T-helper 2 cell treated with Interferon-gamma antibody and Interleukin-4, amounts not matched to agents 100 ng/mL and 5 ng/mL, for 36 hours (primary cell): ENCODE measurements at regions not wholly inside any gene's neighbourhood (a gene's known extent, or its start where the extent isn't known, plus 50 kb on each side); places are given as distances from the start of the nearest gene placed in this dataset.

ENCODE experiments used
- intact Hi-C: fragments of 100-400 bp; cut with micrococcal nuclease; formaldehyde crosslinking; loops from one replicate; pipeline ENCODE4 v1.15.1; 2023

DNA sequence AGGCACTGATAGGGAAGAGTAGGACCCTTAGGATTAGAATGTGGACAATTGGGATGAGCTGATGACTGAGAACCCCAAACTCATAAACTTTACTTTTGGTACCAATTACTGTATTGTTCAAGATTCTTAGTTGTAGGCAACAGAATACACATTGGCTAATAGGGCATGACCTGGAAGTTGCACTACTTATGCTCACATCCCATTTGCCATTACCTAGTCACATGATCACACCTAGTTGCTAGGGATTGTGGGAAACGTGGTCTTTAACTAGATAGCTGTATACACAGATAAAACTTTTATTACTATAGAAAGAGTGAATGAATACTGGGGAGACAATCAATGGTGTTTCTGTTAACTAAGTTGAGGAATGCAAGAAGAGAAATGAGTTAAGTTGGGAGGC lies 113.4 kb upstream of the AKIRIN2 start:
- intact Hi-C loops: no loop called here

DNA sequence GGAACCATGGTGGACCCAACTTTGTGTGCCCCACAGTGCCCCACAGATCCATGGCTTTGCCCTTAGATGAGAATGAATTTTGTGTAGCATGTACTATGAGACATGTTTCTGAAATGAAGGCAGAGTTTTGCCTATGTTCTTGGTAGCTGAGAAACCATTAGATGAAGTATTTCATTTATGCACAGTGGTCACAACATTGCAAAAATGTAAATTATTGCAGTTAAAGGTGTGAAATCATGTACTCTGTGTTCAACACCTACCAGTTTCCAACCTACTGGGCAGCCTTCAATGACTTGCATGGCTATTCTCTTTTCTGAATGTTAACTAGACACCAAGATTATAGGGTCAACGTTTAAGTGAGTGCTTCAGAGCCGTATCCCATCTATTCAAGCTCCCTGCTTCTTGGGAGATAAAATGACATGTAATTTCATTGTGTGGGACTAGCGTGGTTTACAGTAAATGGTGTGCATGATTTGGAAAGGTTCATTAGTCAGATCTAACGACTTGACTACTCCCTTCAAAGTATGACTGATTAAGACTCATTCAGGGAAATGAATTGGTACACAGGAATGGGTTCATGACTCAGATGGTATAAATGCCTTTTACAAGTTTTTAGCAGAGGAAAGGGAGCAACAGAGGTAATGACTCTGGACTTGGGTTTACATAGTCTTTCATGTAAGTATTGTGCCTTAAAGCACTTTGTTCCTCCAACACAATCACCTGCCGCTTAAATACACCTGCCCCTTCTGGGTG lies 106.1 kb upstream of the AKIRIN2 start:
- intact Hi-C loops: no loop called here

DNA sequence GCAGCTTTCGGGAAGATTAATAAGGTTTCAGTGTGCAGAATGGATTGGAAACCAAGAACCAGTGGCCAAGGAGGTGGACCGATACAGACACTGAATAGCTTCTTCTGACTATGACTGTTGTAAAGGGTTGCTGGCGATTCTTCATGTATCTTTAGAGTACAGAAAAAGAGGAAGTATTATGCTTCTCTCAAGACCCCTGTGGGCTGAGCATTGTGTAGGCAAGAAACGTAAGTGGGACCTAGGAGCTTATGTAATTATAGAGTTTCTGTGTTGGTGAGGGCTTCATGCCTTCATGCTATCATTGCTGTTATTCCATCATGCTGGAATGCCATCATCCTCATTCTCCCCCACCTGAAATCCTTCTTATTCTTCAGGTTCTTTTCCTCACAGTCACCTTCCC lies 105.4 kb upstream of the AKIRIN2 start:
- intact Hi-C loops: no loop called here

DNA sequence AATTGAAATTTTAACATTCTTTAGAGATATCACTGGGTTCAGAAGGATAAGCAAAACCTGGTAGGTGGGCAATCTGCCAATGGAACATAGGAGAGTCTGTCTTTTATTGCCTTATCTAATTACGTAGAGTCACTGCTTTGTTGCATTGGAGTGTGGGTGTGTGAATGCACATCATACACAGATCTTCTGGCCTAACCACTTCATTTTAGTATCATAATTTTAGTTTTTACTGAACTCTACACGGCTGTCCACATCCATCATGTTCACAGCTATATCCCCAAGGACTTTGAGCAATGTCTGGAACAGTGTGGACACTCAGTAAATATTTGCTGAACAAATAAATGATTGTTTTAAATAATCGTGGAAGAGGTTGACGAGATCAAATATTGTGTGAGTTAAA lies 104.6 kb upstream of the AKIRIN2 start:
- intact Hi-C loops: no loop called here

DNA sequence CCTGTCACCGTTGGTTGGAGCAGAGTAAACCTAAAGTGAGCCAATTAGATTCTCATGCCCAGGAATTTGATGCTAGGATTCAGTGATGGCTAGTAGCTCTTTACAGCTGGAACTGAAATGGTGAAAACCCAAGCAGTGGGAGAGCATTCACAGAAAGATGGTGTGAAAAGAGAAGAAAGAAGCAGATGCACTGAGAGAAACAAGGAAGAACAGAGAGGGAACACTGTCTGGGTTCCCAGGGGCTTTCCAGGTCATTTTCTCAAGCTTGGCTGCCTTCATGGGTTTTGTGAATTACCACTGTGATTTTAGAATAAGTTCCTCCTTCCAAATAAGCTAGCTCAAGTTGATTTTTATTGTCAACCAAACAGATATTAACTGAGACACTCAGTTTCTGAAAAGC lies 104.1 kb upstream of the AKIRIN2 start:
- intact Hi-C loops: no loop called here

DNA sequence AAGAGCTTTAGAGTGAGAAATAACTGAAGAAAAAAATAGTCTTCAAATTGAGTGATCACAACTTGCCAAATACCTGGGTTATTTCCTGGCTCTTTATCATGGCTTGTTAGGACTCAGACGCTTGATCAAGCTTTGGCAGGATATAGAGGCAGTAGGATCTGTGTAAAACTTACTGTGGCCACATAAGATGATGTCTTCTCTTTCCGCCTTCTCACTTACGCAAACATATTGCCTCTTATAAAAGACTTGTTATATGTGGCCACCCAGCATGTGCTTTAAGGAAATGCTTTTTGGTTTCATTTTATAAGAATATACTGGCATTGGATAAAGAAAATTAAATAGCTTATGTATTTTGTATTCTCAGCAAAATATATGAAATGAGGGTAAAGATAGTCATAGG lies 101.8 kb upstream of the AKIRIN2 start:
- intact Hi-C loops: no loop called here

DNA sequence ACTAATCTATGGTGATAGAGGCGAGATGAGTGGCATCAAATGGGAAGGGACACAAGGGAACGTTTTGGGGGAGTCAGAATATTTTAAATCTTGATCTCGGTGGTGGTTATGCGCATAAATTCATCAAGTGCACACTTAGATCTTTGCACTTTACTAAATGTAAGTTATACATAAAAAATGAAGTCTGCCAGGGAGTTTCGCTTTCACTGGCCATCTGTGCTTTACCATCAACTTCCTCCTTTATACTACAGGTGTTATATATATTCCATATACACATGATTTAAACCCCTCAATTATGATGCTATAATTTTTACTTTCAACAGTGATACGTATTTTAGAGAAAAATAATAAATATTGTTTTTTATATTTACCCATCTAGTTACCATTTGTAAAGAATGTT lies 97.6 kb upstream of the AKIRIN2 start:
- intact Hi-C loops: no loop called here

DNA sequence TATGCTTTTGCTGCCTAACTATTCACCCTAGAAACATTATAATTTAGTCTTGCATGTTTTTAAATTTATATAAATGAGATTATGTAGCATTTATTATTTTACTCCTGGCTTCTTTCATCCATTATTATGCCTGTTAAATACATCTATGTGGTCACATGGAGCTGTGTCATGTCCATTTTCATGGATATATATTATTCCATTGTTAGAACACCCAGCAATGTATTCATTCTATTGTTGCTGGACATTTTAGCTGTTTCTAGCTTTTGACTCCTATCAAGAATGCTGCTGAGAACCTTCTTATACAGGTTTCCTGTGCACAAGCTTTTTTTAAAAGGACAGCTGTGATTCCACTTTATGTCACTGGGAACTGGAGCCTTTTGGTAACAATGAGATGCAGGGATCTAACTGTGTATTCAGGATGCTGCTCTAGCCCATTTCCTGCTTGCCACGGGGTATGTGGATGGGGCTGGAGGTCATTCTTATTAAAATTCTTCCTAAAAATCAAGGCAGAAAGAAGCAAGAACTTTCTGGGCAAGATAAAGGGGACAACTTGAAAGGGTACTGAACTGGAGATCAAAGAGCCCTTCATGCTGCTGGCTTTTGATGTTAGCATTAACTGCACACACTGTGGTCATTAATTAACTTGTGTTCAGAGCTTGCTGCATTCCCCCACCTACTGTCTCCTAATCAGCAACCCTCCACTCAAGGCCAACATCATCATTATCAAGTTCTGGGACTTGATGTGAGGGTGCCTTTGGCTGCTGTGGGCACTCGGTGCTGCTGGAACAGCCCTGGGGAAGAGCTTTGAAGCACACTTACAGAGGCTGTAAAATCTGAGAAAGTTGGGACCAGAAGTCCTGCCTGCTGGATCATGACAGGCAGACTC lies 96.6 kb upstream of the AKIRIN2 start:
- intact Hi-C loops: no loop called here

DNA sequence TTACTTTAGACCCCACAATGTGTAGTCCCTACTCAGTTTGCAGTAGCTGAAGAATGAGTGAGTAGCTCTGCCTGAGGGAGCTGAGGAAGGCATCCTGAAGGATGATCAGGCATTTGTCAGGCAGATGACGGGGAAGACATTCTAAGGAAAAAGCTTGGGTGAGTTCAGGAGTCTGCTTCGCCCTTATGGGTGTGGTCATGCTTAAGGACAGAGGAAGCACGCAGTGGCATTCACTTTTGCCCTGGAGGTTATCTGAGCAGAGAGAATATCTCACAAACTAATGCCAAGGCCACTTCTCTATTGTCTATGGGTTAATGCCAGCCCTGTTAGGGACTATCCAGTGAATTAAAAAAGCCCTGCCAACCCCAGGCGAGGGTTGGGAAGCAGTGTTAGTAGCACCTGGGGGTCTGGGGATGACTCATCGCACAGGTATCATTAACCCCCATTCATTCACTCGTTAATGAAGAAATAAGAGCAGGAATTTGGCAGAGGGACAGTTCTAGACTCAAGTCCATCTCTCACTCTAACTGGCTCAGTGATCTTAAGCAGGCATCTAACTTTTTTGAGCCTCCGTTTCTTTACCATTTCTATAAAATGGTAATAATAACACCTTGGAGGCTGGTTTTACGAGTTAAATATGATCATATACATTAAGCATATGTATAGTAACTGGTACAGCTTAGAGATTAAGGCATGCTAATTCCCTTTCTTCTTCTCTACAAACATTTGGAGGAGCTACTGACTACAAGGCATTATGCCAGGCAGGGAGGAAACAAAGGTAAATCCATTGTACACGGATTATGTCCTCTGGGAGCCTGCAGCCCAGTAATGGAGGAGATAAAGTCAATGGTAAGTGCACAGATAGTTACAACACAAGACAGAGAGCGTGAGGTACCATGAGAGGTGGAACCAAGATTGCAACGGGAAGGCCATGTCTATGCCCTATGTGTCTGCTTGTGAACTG lies 93.2 kb upstream of the AKIRIN2 start:
- intact Hi-C loops: no loop called here

DNA sequence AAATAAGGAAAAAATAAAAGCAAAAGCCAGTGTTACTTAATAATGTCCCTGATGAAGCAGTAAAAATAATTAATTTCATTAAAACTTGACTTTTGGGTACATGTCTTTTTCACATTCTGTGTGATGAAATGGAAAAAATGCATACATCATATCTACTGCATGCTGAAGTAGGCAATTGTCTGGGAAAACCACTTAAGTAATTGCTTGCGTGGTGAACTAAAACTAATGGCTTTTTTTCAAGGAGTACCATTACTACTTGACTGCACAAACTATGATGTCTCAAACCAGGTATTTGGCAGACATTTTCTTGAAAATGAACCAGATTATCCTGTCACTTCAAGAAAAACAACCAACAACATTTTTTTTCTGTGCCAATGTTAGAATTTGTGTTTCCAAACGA lies 91.3 kb upstream of the AKIRIN2 start:
- intact Hi-C loops: no loop called here

DNA sequence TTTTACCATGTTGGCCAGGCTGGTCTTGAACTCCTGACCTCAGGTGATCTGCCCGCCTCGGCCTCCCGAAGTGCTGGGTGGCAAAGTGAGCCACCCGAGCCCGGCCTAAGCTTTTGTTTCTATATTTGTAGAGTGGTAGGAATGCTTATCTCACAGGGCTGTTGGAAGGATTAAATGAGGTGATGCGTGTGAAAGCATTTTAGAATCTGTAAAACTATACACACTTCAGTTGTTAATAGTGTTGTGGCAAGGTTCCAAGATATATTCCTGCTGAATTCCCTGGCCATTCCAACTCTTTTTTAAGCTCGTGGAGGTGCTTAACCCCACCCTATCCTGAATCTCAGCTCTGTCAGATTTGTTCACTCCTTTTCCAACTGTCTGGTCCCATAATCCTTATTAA lies 89.9 kb upstream of the AKIRIN2 start:
- intact Hi-C loops: no loop called here

DNA sequence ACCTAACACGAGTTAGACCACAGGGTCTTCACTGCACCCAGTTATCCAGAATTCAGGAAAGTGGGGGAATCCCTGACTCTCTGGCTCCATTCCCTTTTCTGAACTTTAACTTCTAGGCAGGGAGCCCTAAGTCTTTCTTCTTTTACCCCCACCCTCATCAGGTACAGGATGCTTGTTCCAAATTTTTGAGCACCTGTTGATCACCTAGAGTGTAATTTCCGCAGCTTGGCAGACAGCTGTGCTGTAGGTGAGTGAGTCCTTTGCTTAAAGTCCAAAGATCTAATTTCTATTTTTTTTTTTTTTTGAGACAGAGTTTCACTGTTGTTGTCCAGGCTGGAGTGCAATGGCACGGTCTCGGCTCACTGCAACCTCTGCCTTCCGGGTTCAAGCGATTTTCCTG lies 89.5 kb upstream of the AKIRIN2 start:
- intact Hi-C loops: no loop called here

DNA sequence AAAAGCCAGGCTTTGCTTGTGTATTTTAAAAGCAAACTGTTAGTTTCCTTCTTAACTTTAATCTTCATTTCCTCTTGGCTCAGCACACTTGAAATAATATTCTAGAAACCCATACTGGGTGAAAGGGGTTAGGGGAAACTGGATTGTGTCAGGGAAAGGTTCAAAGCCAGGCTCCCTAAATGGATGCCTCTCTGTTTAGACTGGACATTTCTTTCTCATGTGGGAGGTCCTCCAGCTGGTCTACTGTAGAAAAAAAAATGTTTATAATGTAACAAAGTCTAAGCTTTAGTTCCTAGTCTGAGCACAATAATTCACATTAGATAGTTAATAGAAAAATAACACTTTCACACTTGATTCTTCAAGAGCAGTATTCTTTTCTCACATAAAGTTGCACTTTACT lies 89.0 kb upstream of the AKIRIN2 start:
- intact Hi-C loops: no loop called here

DNA sequence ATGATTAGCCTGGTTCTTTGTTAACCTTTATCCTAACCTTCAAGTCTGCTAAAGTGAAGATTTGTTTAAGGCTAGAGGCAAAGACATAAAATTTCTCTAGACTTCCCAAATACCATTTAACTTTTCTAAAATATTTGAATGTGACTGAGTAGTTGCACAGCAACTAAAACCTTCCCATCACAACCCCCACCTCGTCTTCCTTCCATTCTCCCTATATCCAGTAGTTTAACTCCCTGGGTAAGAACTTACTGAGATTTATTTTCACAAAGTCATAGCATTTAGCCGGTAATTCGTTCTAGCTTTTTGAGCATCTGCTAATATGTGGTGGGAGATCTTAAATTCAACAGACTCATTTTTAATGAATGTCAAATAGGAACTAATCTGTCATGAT lies 87.9 kb upstream of the AKIRIN2 start:
- intact Hi-C loops: no loop called here

DNA sequence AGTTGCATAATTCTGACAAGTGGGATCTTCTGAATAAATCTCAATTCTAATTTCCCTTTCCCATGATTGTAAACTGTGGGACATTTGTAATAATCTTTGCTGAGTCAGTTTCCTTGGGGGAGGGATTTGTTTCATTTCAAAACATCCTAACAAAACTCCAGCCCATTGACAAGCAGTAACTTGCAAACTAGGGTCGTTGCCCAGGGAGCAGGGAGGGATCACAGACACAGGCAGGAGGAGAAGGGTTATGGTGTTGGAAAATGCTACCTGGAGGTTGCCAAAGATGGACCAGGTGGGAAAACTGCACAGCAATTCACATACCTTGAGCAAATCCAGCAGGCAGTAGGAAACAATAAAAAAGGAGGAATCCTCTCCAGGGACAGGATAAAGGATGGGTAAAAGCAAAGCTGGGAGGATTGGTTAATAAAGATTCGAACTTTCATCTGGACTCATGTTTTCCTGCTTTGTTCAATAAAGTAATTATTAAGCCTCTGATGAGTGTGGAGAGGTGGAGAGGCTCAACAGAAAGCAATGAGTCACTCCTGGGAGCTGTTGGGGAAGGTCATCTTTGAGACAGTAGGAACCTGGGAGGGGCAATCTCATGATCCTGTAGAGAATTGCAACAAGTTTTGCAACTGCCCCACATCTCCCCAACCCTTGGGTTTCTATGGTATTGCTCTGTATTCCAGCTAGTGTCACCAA lies 87.3 kb upstream of the AKIRIN2 start:
- intact Hi-C loops: no loop called here

DNA sequence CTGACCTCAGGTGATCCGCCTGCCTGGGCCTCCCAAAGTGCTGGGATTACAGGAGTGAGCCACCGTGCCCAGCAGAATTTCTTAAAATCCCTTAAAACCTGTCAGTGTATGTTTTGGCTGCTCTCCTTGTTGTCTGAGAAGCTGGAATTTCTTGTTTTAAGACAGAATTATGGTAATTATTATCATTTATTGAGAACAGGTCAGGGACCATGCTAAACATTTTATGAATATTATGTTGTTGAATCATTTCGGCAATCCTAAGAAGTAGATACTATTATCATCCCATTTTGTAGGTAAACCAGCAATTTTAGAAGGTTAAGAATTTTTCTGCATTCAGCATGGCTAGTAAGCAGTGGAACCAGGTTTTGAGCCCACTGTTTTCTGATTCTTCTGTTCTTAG lies 86.1 kb upstream of the AKIRIN2 start:
- intact Hi-C loops: no loop called here

DNA sequence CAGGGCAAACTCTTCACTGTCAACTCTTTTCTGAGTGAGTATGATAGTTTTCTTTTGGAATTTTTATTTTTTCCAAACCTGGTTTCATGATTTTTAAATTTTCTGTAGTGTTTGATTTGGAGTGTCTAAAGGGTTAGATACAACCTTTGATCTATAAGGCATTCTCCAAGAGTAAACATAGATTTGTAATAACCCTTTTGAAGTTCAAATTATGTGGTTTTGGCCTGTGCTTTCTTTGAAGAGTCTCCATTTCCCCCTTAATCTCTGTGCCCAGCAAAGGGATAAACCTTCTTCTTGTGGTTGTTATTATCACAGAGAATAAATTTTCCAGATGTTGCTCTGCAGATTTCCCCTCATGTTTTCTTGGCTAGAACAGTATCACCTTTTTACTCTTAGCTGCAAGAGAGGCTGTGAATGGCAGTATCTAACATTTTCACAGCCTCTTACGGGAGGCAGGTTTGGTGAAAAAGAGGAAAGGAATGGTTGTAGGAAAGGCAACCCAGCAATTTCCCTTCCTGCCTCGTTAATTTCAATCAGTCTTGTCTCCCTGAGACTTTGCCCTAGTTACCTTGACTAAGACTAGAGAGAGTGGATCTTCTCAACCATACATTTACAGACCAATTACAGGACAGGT lies 83.3 kb upstream of the AKIRIN2 start:
- intact Hi-C loops: no loop called here

DNA sequence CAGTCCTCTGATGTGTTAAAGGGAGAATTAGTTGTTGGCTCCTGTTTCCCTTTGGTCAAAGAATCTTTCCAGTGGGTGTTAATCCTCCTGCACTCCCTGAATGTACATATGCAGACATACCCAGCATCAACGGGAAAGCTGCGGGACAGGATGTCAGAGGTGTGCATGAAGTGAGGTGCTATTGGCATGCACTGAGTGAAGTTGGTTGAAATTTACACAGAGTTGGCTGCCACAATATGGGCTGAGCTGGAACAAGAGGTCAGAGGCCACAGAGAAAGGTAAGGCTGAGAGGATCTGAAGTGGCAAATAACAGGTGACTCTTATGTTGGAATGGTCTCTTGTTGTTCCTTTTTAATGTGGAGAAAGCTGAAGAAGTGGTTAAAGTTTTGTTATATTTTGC lies 82.7 kb upstream of the AKIRIN2 start:
- intact Hi-C loops: no loop called here

DNA sequence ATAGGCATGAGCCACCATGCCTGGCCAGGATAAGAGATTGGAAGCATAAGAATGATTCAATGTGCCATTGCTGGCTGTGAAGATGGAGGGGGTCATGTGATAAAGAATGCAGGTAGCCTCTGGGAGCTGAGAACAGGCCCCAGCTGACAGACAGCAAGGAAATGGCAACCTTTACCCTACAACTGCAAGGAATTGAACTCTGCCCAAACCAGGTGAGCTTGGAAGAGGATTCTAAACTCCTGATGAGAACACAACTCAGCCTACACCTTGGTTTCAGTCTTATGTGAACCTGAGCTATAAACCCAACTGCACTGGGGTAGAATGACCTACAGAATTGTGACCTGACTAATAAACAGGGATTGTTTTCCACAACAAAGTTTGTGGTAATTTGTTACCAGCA lies 82.0 kb upstream of the AKIRIN2 start:
- intact Hi-C loops: no loop called here

DNA sequence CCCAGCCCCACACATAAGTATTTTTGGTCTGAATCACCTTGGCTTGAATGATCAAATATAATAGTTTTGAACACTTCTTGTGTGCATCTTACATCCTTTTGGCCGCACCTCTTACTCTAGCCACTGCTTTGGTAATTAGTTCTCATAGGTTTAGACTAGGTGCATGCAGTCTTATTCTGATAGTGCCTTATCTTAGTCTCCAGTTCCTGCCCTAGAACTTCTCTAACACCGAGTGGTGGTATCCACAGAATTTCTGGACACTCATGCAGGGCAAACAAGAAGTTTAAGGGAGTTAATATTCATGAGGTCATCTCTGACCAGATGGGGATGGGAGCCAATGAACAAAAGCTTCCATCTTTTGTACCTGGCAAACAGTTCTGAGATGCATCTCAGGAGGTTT lies 77.5 kb upstream of the AKIRIN2 start:
- intact Hi-C loops: no loop called here
